Stimulated activated CD4-positive, alpha-beta T cell treated with anti-CD3 and anti-CD28 coated beads, Interleukin-12 subunit alpha, Interleukin-12 subunit beta, amount 100 ng/mL, for 48 hours (primary cell): ENCODE measurements at regions not wholly inside any gene's neighbourhood (a gene's known extent, or its start where the extent isn't known, plus 50 kb on each side); places are given as distances from the start of the nearest gene placed in this dataset.
"Not testable (repeated sequence)": the region's sequence is repeated elsewhere in the genome, so short reads cannot be mapped to it uniquely, and the experiment has no call there.

Source experiments
- DNase-seq, 3 donors: peaks; one replicate each; pipeline ENCODE4 v3.0.0-alpha.2; 2020; ENCODE audit warnings: low read depth in 2 of 3, low spot score in 1 of 3

- no peak for DNase-seq
Measured at GRCh38 chr4:188282471-188283232, 143.4 kb downstream of the TRIML1 start.

GRCh38 chr4:188287169-188287894 is 148.1 kb downstream of the TRIML1 start:
- DNase-seq: no peak

GRCh38 chr4:188289531-188290125 is 150.4 kb downstream of the TRIML1 start:
- DNase-seq: no peak

GRCh38 chr4:188295899-188296298 is 156.7 kb downstream of the TRIML1 start:
- DNase-seq: no peak

DNA sequence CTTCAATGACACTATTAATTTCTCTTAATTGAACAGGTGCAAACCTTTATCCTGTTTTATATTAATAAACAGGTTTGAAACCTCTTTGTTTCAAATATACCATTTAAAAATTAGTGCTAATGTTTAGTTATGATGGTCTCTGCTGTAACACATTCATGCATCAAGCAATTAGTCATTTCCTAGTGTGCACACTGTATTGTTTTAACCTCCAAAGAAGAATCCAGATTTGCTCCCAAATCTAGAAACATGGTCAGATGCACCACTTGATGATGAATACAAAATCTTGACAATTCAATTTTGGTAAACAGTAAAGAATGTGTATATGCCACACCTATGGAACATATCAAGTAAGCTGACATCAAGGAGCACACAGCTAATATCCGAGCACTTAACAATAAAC is 157.1 kb downstream of the TRIML1 start:
- no peak for DNase-seq

GRCh38 chr4:188297873-188298272 is 158.6 kb downstream of the TRIML1 start:
- DNase-seq: no peak

DNA sequence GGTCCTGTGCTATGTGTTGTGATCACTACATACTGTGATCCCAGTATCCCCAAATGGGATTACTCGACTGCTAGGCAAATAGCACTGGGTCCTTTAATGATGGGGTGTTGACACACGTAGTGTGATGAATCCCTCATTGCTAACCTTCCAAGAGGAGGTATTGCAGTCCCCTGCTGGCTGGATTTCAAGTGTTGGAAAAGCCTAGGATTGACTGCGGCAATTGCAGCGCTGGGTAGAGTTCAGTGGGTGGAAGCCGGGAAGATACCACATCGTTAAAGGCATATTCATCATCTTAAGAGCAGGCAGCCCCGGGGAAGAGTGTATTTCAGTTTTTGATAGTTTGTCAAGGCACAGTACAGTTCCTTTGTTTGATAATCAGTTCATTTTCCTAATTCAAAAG is 159.9 kb downstream of the TRIML1 start:
- DNase-seq: no peak

DNA sequence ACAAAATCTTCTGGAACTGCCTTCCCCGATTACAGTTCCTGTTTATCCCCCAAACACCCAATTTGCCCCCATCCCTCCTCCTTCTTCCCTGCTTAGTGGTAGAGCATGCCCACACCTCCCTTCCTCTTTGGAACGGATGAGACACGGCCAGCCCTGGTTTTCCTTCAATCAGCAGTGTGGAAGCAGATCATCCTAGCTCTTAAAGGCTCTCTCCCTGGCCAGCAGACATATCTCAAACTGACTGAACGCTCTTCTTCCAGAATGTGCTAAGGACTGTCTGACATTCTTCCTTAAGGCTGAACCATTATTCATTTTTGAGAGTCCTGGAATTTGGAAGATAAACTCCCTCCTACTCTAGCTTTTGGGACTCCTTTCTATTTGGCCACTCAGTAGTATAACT is 161.1 kb downstream of the TRIML1 start:
- no peak for DNase-seq

DNA sequence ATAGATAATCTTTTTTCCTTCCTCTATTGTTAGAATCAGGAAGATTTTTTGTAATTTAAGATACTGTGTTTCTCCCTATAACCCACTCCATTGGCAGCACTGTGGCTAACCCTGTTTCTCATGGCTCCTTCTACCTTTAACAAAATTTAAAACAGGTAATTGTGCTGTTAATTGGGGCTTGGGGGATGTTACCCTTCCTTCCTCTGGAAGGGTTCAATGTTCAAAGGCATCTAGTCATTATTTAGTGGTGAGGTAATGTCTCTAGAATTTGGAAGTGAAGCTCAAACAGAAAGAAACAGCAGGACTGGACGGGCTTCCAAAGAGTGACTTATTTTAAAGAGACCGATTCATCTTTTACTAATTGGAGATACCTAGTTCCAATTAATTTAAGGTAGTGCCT is 166.4 kb downstream of the TRIML1 start:
- DNase-seq: no peak

DNA sequence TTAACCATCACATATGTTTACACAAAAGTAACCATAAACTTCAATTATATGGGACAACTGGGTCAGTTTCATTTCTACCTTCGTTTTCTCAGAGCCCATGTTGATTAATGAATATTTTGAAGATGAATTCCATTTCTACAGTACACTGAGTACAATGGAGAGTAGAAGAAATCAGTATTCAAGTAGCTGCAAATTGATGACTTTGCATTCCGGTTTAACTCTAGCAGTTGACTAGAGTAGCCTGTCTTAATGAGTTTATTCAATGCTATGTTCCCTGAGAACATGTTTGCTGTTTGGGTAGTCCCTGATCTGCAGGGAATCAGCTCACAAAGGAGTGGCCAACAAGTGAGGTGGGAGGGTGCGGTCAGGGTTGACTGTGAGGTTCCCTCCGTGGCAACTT is 168.3 kb downstream of the TRIML1 start:
- no peak for DNase-seq

DNA sequence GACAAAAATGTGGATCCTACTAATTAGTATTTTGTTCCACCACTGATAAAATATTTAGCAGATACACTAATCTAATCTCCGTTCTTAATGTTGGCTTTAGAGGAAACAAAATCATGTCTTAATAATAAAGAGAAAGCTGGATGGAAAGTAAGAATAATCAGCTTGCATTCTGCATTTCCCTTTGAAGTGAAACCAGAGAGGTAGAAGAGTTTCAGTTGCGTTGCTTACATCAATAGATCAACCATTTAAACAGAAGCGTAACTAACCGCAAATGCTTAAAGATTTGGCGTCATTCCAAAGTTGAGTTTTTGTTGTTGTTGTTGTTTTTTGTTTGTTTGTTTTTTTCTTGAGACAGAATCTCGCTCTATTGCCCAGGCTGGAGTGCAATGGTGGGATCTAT is 168.9 kb downstream of the TRIML1 start:
- DNase-seq: no peak

DNA sequence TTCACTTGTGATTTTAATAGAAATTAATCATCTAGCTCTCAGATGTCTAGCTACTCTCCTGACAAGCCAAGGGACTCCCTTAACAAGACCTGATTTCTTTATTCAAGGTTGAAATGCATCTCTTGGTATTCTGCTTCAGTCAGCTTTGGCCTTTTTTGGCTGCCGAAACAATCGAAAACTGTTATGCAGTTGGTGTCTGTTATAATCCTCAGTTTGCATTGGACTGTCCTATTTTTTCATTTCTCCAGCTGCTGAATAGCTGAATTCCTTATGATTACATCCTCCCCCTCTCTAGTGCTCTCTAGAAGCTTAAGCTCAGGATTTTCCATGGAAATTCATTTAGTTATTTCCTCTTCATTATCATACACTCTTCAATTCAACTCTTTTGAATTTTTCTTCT is 177.2 kb downstream of the TRIML1 start:
- DNase-seq: no peak

DNA sequence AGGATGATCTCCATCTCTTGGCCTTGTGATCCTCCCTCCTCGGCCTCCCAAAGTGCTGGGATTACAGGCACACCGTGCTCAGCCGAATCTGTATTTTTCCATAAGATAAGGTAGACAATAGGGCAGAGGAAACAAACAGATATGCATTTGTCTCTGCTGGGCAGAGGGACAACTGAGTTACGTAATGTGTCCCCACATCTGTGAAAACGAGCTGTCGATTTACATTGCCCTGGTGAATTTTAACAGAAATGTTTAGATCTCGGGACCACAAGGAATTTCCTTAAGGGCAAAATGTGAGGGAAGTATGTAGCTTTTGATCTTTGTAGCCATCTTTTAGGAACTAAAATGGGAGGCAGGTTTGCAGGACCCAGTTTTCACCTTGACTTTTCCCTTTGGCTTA is 189.7 kb downstream of the TRIML1 start:
- no peak for DNase-seq

- DNase-seq: no peak
Measured at GRCh38 chr4:188329521-188329920, 190.3 kb downstream of the TRIML1 start.

- DNase-seq: no peak
Measured at GRCh38 chr4:188332265-188332664, 193.0 kb downstream of the TRIML1 start.

- DNase-seq: no peak
Measured at GRCh38 chr4:188336891-188337290, 197.7 kb downstream of the TRIML1 start.

DNA sequence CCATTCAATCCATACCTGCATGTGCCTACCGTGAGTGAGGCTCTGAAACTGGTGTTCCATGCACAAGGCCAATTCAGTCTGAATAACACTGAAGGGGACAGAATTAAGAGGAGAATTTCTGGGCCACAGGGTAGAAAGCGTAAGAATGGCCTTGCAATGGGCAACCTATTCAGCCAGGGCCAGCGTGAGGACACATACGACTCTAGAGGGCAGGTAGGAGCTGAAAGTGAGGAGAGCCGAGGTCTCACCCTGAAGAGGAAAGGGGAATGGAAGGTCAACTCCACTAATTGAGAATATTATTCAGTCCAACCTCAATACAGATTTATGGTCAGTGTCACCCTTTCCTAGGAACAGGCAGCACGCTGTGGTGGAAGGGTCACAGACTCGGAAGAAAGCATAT is 202.2 kb downstream of the TRIML1 start:
- DNase-seq: no peak

GRCh38 chr4:188346171-188346809 is 207.0 kb downstream of the TRIML1 start:
- no peak for DNase-seq

DNA sequence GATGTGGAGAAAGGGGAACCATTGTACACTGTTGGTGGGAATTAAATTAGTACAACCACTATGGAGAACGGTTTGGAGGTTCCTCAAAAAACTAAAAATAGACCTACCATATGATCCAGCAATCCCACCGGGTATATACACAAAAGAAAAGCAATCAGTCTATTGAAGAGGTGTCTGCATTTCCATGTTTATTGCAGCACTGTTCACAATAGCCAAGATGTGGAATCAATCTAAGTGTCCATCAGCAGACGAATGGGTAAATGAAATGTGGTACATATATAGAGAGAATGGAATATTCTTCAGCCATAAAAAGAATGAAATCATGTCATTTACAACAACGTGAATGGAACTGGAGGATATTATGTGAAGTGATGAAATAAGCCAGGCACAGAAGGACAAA is 208.1 kb downstream of the TRIML1 start:
- no peak for DNase-seq

- not testable (repeated sequence) for DNase-seq
Measured at GRCh38 chr4:188349569-188349968, 210.3 kb downstream of the TRIML1 start.

- no peak for DNase-seq
Measured at GRCh38 chr4:188363196-188363595, 224.0 kb downstream of the TRIML1 start.

GRCh38 chr4:188370777-188371176 is 231.5 kb downstream of the TRIML1 start:
- no peak for DNase-seq
